GM12892 (cell line): ENCODE measurements at regions not wholly inside any gene's neighbourhood (a gene's known extent, or its start where the extent isn't known, plus 50 kb on each side); places are given as distances from the start of the nearest gene placed in this dataset.

Source experiments
- POLR2A ChIP-seq: IDR thresholded peaks from 2 replicates; pipeline ENCODE4 v1.6.1; 2011; ENCODE audit warnings: low read depth, low read length, control low read depth
- POLR2AphosphoS5 ChIP-seq: IDR thresholded peaks from 2 replicates; pipeline ENCODE4 v1.6.1; 2011; ENCODE audit warnings: low read depth, low read length, control low read depth

DNA sequence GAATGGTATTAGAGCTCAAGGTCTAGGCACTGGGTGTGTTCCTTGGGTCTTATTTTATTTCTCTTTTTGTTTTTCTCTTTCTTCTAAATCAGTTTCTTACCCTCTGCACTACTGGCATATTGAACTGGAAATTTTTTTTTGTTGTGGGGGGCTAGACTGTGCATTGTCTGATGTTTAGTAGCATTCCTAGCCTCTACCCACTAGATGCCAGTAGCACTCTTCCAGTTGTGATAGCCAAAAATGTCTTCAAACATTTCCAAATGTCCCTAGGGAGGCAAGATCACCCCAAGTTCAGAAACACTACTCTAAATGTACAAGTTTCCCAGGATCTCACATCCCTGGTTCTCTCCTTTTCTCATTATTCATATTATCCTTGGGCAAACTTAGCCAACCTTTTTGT is 69.8 kb upstream of the AMOT start:
- TF ChIP-seq POLR2A (no peak), POLR2AphosphoS5 (no peak)
